Smooth muscle cell (in vitro differentiated cells): ENCODE measurements at regions not wholly inside any gene's neighbourhood (a gene's known extent, or its start where the extent isn't known, plus 50 kb on each side); places are given as distances from the start of the nearest gene placed in this dataset.
A peak's percentile ranks its signal among the peaks of the same experiment; 100 is the strongest.

ENCODE experiments used
- DNase-seq: peaks from one replicate; lab custom pipeline; 2025; ENCODE audit not compliant: unreplicated experiment; lab: John Stamatoyannopoulos, UW
- H2AFZ ChIP-seq: fragments of 200-600 bp; sonication (generic); 2 replicates; pipeline ENCODE4 v1.6.0; 2016; ENCODE audit warnings: antibody characterized with exemption, low read depth, mild to moderate bottlenecking
- H3F3A ChIP-seq: fragments of 200-600 bp; sonication (generic); 2 replicates; pipeline ENCODE4 v1.6.0; 2017; ENCODE audit warnings: antibody characterized with exemption, low read depth
- H3K27ac ChIP-seq: fragments of 200-600 bp; sonication (generic); 2 replicates; pipeline ENCODE4 v1.5.1; 2016; ENCODE audit warnings: low read depth, mild to moderate bottlenecking
- H3K27me3 ChIP-seq: fragments of 200-600 bp; sonication (generic); 2 replicates; pipeline ENCODE4 v1.6.1; 2016; ENCODE audit warnings: low read depth, mild to moderate bottlenecking
- H3K36me3 ChIP-seq: fragments of 200-600 bp; sonication (generic); 2 replicates; pipeline ENCODE4 v1.5.1; 2016; ENCODE audit warnings: low read depth
- H3K4me1 ChIP-seq: fragments of 200-600 bp; sonication (generic); 2 replicates; pipeline ENCODE4 v1.5.1; 2016; ENCODE audit warnings: low read depth
- H3K4me2 ChIP-seq: fragments of 200-600 bp; sonication (generic); 2 replicates; pipeline ENCODE4 v1.6.0; 2016; ENCODE audit warnings: mild to moderate bottlenecking
- H3K4me3 ChIP-seq: fragments of 200-600 bp; sonication (generic); 2 replicates; pipeline ENCODE4 v1.5.1; 2016; ENCODE audit warnings: mild to moderate bottlenecking
- H3K79me2 ChIP-seq: fragments of 200-600 bp; sonication (generic); 2 replicates; pipeline ENCODE4 v1.6.0; 2016; ENCODE audit warnings: low read depth, mild to moderate bottlenecking
- H3K9ac ChIP-seq: fragments of 200-600 bp; sonication (generic); 2 replicates; pipeline ENCODE4 v1.6.0; 2016; ENCODE audit warnings: low read depth
- H3K9me3 ChIP-seq: fragments of 200-600 bp; sonication (generic); replicated peaks from 2 replicates; pipeline ENCODE4 v1.5.1; 2016; ENCODE audit warnings: low read depth
- H4K20me1 ChIP-seq: fragments of 200-600 bp; sonication (generic); 2 replicates; pipeline ENCODE4 v1.6.0; 2016; ENCODE audit warnings: low read depth
- WGBS: methylation state at CpG from one replicate; pipeline ENCODE4 v1.1.7; 2016; ENCODE audit warnings: low lambda C conversion rate; 5-methylcytosine and 5-hydroxymethylcytosine counted together
- TF ChIP-seq, protein P1 (sequence below): fragments of 200-600 bp; sonication (generic); IDR thresholded peaks from 2 replicates; pipeline ENCODE4 v1.5.1; 2017; ENCODE audit warnings: borderline replicate concordance, mild to moderate bottlenecking, antibody characterized with exemption; ENCODE audit not compliant: insufficient read depth, poor library complexity, severe bottlenecking

DNA sequence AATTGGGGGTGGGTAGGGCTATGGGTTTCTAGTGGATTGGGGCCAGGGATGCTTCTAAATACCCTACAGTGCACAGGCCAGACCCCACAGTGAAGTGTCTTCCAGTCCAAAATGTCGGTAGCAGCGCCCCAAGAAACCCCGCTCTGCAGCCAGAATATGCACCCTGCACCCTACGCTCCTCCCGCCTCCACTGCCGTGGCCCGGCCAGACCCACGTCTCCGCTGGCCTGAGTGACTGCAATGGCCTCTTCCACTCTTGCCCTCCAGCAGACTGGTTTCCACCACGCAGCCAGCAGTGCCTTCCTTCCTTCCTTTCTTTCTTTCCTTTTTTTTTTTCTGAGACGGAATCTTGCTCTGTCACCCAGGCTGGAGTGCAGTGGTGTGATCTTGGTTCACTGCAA is 91.4 kb upstream of the TAF1B start:
- 95% methylated on average over 11 of the region's 11 CpGs for WGBS
- Histone ChIP-seq H3K27ac (no peak overlapping the region), H3F3A (no peaks in the 10 kb centered on the region), H3K4me3 (no peak overlapping the region), H3K4me2 (no peak overlapping the region), H3K27me3 (no peaks in the 10 kb centered on the region), H3K9me3 (no peaks in the 10 kb centered on the region), H3K9ac (no peak overlapping the region), H3K4me1 (peaks cover 15% of the 10 kb centered on the region), H4K20me1 (no peaks in the 10 kb centered on the region), H3K79me2 (no peaks in the 10 kb centered on the region), H3K36me3 (no peaks in the 10 kb centered on the region), H2AFZ (no peak overlapping the region)
- no peak for DNase-seq
- TF ChIP-seq, protein P1, sequence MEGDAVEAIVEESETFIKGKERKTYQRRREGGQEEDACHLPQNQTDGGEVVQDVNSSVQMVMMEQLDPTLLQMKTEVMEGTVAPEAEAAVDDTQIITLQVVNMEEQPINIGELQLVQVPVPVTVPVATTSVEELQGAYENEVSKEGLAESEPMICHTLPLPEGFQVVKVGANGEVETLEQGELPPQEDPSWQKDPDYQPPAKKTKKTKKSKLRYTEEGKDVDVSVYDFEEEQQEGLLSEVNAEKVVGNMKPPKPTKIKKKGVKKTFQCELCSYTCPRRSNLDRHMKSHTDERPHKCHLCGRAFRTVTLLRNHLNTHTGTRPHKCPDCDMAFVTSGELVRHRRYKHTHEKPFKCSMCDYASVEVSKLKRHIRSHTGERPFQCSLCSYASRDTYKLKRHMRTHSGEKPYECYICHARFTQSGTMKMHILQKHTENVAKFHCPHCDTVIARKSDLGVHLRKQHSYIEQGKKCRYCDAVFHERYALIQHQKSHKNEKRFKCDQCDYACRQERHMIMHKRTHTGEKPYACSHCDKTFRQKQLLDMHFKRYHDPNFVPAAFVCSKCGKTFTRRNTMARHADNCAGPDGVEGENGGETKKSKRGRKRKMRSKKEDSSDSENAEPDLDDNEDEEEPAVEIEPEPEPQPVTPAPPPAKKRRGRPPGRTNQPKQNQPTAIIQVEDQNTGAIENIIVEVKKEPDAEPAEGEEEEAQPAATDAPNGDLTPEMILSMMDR, result no peak

DNA sequence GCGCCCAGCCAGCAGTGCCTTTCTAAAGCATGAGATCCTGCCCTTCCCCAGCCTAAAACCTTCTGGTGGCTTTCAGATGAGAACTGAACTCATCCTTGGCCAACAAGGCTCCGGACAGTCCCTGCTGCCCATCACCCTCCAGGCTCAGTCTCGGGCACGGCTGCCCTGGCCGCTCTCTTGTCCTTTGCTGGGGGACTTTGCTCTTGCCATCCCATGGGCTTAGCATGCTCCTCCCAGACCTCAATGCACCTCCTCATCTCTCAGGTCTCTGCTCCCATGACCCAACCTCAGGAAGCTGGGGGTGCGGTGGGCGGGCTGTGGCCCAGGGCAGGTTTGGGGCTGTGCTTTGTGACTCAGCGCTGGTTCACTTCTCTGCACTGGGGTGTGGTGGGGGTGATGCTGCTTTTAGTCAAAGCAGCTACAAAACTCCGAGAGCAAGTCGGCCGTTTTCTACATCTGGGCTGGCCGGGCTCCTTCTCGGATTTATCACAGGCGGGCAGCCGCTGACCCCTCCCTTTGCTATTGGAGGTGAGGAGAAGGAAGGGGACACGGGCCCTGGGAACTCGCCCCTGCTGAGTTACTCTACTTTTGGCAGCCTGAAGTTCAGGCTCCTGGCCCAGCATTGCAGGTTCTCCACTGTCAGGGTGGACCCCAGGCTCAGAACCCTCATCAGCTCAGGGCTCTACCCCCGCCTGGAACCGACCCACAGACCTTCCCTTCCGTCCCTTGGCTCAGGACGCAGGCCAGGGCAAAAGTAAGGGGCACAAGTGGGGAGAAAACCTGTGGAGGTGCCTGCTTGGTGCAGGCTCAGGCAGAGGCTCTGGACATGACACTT is 90.6 kb upstream of the TAF1B start:
- DNase-seq, result no peak
- no peaks in the 10 kb centered on the region for H3K27me3 ChIP-seq
- H3F3A ChIP-seq, result no peaks in the 10 kb centered on the region
- peak overlapping the region; percentile 43 for H3K9ac ChIP-seq
- peak overlapping the region; percentile 74 for H3K4me2 ChIP-seq
- H3K9me3 ChIP-seq, result no peaks in the 10 kb centered on the region
- H3K79me2 ChIP-seq, result no peaks in the 10 kb centered on the region
- no peak overlapping the region for H3K4me3 ChIP-seq
- H3K36me3 ChIP-seq, result no peaks in the 10 kb centered on the region
- H2AFZ ChIP-seq, result peak overlapping the region; percentile 65
- H4K20me1 ChIP-seq, result no peaks in the 10 kb centered on the region
- H3K27ac ChIP-seq, result peak overlapping the region; percentile 63
- TF ChIP-seq, protein P1, result no peak
- WGBS, result 70% methylated on average over 21 of the region's 21 CpGs
- H3K4me1 ChIP-seq, result peaks cover 21% of the 10 kb centered on the region

DNA sequence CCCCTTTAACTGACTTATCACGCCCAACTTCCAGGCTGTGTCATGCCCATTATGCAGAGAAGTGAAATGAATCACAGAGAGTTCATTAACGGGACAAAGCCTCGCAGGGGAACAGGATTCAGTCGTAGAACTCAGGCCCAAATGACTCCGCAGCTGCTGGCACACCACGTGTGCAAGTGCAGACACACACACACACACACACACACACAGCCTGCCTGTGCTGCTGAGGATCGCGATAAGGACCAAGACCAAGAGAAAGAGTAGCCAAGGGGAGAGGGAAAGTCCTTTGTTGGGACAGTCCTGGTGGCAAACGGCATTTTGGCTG is 90.0 kb upstream of the TAF1B start:
- H3F3A ChIP-seq, result no peaks in the 10 kb centered on the region
- H4K20me1 ChIP-seq, result no peaks in the 10 kb centered on the region
- no peaks in the 10 kb centered on the region for H3K27me3 ChIP-seq
- 21% methylated on average over 9 of the region's 9 CpGs for WGBS
- no peak overlapping the region for H3K4me3 ChIP-seq
- peak overlapping the region; percentile 74 for H3K4me2 ChIP-seq
- peak overlapping the region; percentile 63 for H3K27ac ChIP-seq
- H2AFZ ChIP-seq, result peak overlapping the region; percentile 65
- no peaks in the 10 kb centered on the region for H3K9me3 ChIP-seq
- DNase-seq, result no peak
- TF ChIP-seq, protein P1, result no peak
- H3K9ac ChIP-seq, result peak overlapping the region; percentile 43
- no peaks in the 10 kb centered on the region for H3K79me2 ChIP-seq
- peaks cover 26% of the 10 kb centered on the region for H3K4me1 ChIP-seq
- H3K36me3 ChIP-seq, result no peaks in the 10 kb centered on the region
